ENCODE measurements at regions not wholly inside any gene's neighbourhood (a gene's known extent, or its start where the extent isn't known, plus 50 kb on each side); places are given as distances from the start of the nearest gene placed in this dataset.

DNA sequence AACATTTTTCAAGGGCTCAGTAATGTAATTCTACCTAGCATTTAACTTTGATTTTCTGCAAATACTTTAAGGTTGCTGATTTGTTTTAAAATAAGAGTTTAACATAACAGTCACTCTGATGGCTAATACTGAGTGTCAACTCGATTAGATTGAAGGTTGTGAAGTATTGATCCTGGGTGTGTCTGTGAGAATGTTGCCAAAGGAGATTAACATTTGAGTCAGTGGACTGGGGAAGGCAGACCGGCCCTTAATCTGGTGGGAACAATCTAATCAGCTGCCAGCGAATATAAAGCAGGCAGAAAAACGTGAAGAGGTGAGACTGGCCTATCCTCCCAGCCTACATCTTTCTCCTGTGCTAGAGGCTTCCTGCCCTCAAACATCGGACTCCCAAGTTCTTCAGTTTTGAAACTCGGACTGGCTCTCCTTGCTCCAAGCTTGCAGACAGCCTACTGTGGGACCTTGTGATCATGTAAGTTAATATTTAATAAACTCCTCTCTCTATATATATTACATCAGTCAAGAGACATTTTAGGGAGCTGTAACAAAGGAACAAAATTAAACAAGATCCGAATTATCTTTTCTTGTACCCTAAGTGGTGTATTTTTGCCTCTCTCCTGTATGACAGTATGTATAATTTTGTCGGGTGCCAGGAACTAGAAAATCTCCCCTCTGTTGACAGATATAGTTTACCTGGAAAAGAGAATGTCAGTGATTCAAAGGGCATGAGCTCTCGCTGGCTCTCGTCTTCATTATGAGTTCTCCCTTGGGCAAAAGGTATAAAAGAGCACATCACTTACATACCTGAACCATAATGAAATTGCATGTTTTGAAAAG is 576.1 kb downstream of the LRRC70 start:
- Histone ChIP-seq H3K9me3 (replicated peaks; ENCODE audit: control insufficient read depth, insufficient read depth, low read depth, low read length) (no peaks in the 10 kb centered on the region), H3K27me3 (ENCODE audit: control insufficient read depth in 2 of 2, insufficient read depth in 2 of 2, low read length in 2 of 2) (no peaks in the 10 kb centered on the region), H3K27ac (ENCODE audit: extremely low read depth, low read depth, low read length) (no peak overlapping the region), H3K36me3 (ENCODE audit: control insufficient read depth, insufficient read depth, low read length) (no peaks in the 10 kb centered on the region), H3K4me1 (replicated peaks in 1 of 2; ENCODE audit: control insufficient read depth in 2 of 2, insufficient read depth in 2 of 2, low read length in 2 of 2) (no peaks in the 10 kb centered on the region), H3K9me1 (ENCODE audit: control insufficient read depth, insufficient read depth, low read length) (no peaks in the 10 kb centered on the region), H3K4me3 (no peak overlapping the region), H3K79me2 (ENCODE audit: control insufficient read depth, insufficient read depth, low read length) (no peaks in the 10 kb centered on the region), H3K9ac (ENCODE audit: insufficient read depth in 1 of 2, low read depth in 2 of 2, low read length in 2 of 2) (no peak overlapping the region), H2AFZ (ENCODE audit: low read depth, low read length) (no peak overlapping the region), H4K20me1 (replicated peaks; ENCODE audit: control insufficient read depth, insufficient read depth, low read length) (no peaks in the 10 kb centered on the region), H3K4me2 (ENCODE audit: insufficient read depth, low read length) (no peak overlapping the region)
- no peak for DNase-seq (ENCODE audit: extremely low read depth in 1 of 4, low spot score in 3 of 4)
- POLR2A ChIA-PET, result no interaction called here
- TF ChIP-seq ZNF318 (IDR thresholded peaks at IDR 0.05; ENCODE audit: borderline replicate concordance in 1 of 2, low read depth in 1 of 2) (no peak), ZNF354B (CRISPR knock-in tag; IDR thresholded peaks at IDR 0.05) (no peak), RBM22 (IDR thresholded peaks at IDR 0.05; ENCODE audit: low read depth, low read length, poor library complexity, severe bottlenecking) (no peak), RNF219 (CRISPR knock-in tag; IDR thresholded peaks at IDR 0.05) (no peak), HMBOX1 (IDR thresholded peaks at IDR 0.05) (no peak)
- WGBS (ENCODE audit: insufficient coverage, low coverage, missing lambda C conversion rate), result under 1% methylated on average over 10 of the region's 10 CpGs
- in situ Hi-C loops (cut with MboI), result no loop called here
- no TSS peak for BruUV-seq (replicated peaks)
- no peak for ATAC-seq
- CTCF ChIA-PET (ENCODE audit: low intra/inter-chr PET ratio), result no interaction called here
- no peak for FAIRE-seq
- intact Hi-C loops (cut with micrococcal nuclease), result no loop called here

Measured in K562 (cell line).